ENCODE measurements at regions not wholly inside any gene's neighbourhood (a gene's known extent, or its start where the extent isn't known, plus 50 kb on each side); places are given as distances from the start of the nearest gene placed in this dataset.
"Not testable (repeated sequence)": the region's sequence is repeated elsewhere in the genome, so short reads cannot be mapped to it uniquely, and the experiment has no call there.

DNA sequence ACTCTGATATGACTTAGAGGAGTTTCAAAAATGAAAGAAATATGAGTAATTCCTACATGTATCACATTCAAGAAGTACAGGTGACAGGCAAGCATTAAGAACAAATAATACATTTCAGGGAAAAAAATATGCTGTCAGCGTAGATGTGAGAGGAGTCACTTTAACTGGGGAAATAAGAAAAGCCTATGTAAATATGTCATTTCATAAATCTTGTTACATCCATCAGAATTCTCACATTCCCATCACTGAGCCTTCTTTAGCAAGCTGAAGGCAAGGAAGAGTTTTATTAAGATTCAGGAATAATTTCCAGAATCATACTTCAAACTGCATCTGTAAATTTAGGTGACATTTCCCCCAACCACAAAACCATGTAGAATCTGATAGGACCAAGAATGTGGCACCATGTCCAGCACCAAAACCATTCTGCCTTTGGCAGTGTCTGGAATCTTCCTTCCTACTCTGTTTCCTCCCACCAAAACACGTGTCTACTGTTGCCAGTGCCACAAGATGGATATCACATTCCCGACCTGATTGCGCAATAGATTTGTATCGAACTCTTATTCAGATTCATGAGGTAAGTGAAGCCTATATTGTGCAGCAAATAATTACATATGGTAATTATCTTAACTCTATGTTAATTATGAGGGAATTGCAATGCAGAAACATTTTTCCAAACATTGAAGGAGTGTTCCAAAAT, 690.9 kb downstream of the ISL1 start:
- Histone ChIP-seq H3K27ac (no peak overlapping the region), H3K36me3 (no peaks in the 10 kb centered on the region), H3K9ac (no peak overlapping the region), H3K79me2 (ENCODE audit: low read depth) (no peaks in the 10 kb centered on the region), H3K4me2 (no peak overlapping the region), H2AFZ (replicated peaks) (no peak overlapping the region), H3F3A (ENCODE audit: low read depth) (peaks cover 4% of the 10 kb centered on the region), H4K20me1 (ENCODE audit: low read depth) (no peaks in the 10 kb centered on the region), H3K4me1 (peaks cover 20% of the 10 kb centered on the region), H3K4me3 (no peak overlapping the region), H3K27me3 (no peaks in the 10 kb centered on the region), H3K9me3 (ENCODE audit: low read depth) (no peaks in the 10 kb centered on the region)
- no peak overlapping the region for H3K4me3 Mint-ChIP-seq
- no peak overlapping the region for H3K27ac Mint-ChIP-seq
- peaks cover 6% of the 10 kb centered on the region for H3K36me3 Mint-ChIP-seq
- no peak for DNase-seq (ENCODE audit: low spot score)
- TF ChIP-seq EZH2phosphoT487 (IDR thresholded peaks at IDR 0.05) = no peak
- H3K4me1 Mint-ChIP-seq = peaks cover 23% of the 10 kb centered on the region
- H3K9me3 Mint-ChIP-seq = peaks cover 26% of the 10 kb centered on the region
- peaks cover 11% of the 10 kb centered on the region for H3K27me3 Mint-ChIP-seq (ENCODE audit: insufficient read depth, low read depth)

GRCh38 chr5:52077941-52078815, 694.9 kb downstream of the ISL1 start:
- peak; percentile 85 for DNase-seq (ENCODE audit: low spot score)
- TF ChIP-seq, protein P1, sequence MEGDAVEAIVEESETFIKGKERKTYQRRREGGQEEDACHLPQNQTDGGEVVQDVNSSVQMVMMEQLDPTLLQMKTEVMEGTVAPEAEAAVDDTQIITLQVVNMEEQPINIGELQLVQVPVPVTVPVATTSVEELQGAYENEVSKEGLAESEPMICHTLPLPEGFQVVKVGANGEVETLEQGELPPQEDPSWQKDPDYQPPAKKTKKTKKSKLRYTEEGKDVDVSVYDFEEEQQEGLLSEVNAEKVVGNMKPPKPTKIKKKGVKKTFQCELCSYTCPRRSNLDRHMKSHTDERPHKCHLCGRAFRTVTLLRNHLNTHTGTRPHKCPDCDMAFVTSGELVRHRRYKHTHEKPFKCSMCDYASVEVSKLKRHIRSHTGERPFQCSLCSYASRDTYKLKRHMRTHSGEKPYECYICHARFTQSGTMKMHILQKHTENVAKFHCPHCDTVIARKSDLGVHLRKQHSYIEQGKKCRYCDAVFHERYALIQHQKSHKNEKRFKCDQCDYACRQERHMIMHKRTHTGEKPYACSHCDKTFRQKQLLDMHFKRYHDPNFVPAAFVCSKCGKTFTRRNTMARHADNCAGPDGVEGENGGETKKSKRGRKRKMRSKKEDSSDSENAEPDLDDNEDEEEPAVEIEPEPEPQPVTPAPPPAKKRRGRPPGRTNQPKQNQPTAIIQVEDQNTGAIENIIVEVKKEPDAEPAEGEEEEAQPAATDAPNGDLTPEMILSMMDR (IDR thresholded peaks at IDR 0.05) = no peak
- no peak for TF ChIP-seq EZH2phosphoT487 (IDR thresholded peaks at IDR 0.05)
- no peak for TF ChIP-seq EZH2 (IDR thresholded peaks at IDR 0.05)
- H3K27me3 ChIP-seq = no peaks in the 10 kb centered on the region
- H4K20me1 ChIP-seq (ENCODE audit: low read depth) = no peaks in the 10 kb centered on the region
- peak overlapping the region; percentile 55 for H3K4me2 ChIP-seq
- Mint-ChIP-seq H3K9me3 (peaks cover 19% of the 10 kb centered on the region), H3K4me1 (peaks cover 25% of the 10 kb centered on the region), H3K4me3 (no peak overlapping the region), H3K27ac (peak overlapping the region; percentile 33), H3K27me3 (ENCODE audit: insufficient read depth, low read depth) (peaks cover 24% of the 10 kb centered on the region), H3K36me3 (peaks cover 12% of the 10 kb centered on the region)
- H3K4me3 ChIP-seq = no peak overlapping the region
- no peak overlapping the region for H2AFZ ChIP-seq (replicated peaks)
- H3K27ac ChIP-seq = no peak overlapping the region
- no peaks in the 10 kb centered on the region for H3K9me3 ChIP-seq (ENCODE audit: low read depth)
- H3K4me1 ChIP-seq = peaks cover 20% of the 10 kb centered on the region
- peaks cover 4% of the 10 kb centered on the region for H3F3A ChIP-seq (ENCODE audit: low read depth)
- no peaks in the 10 kb centered on the region for H3K79me2 ChIP-seq (ENCODE audit: low read depth)
- no peaks in the 10 kb centered on the region for H3K36me3 ChIP-seq
- H3K9ac ChIP-seq = no peak overlapping the region

DNA sequence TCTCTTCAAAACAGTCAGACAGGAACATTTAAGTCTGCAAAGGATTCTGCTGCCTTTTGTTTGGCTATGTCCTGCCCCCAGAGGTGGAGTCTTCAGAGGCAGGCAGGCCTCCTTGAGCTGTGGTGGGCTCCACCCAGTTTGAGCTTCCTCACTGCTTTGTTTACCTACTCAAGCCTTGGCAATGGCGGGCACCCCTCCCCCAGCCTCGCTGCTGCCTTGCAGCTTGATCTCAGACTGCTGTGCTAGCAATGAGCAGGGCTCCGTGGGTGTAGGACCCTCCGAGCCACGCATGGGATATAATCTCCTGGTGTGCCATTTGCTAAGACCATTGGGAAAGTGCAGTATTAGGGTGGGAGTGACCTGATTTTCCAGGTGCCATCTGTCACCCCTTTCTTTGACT, 685.4 kb upstream of the ITGA1 start:
- not testable (repeated sequence) for H3K4me1 ChIP-seq; H3F3A ChIP-seq (ENCODE audit: low read depth); H3K27me3 Mint-ChIP-seq (ENCODE audit: insufficient read depth, low read depth); H3K4me3 Mint-ChIP-seq; H3K79me2 ChIP-seq (ENCODE audit: low read depth); H3K9me3 ChIP-seq (ENCODE audit: low read depth); H3K4me2 ChIP-seq; H3K27ac Mint-ChIP-seq; H3K4me1 Mint-ChIP-seq; H3K9ac ChIP-seq; H2AFZ ChIP-seq (replicated peaks); H3K27ac ChIP-seq; H4K20me1 ChIP-seq (ENCODE audit: low read depth); H3K36me3 Mint-ChIP-seq; H3K36me3 ChIP-seq; H3K27me3 ChIP-seq; DNase-seq (ENCODE audit: low spot score); H3K4me3 ChIP-seq
- H3K9me3 Mint-ChIP-seq = peaks cover 20% of the 10 kb centered on the region

- Histone ChIP-seq H3K27me3 (no peaks in the 10 kb centered on the region), H4K20me1 (ENCODE audit: low read depth) (no peaks in the 10 kb centered on the region), H2AFZ (replicated peaks) (no peak overlapping the region), H3K4me3 (no peak overlapping the region), H3K9ac (no peak overlapping the region), H3K27ac (no peak overlapping the region), H3K4me1 (no peaks in the 10 kb centered on the region), H3K36me3 (no peaks in the 10 kb centered on the region), H3K4me2 (no peak overlapping the region), H3K79me2 (ENCODE audit: low read depth) (no peaks in the 10 kb centered on the region), H3K9me3 (ENCODE audit: low read depth) (no peaks in the 10 kb centered on the region), H3F3A (ENCODE audit: low read depth) (no peaks in the 10 kb centered on the region)
- TF ChIP-seq EZH2 (IDR thresholded peaks at IDR 0.05) = no peak
- TF ChIP-seq, protein P1 (IDR thresholded peaks at IDR 0.05) = no peak
- Mint-ChIP-seq H3K27ac (no peak overlapping the region), H3K4me1 (no peaks in the 10 kb centered on the region), H3K36me3 (no peaks in the 10 kb centered on the region), H3K9me3 (peaks cover 8% of the 10 kb centered on the region), H3K27me3 (ENCODE audit: insufficient read depth, low read depth) (no peaks in the 10 kb centered on the region), H3K4me3 (no peak overlapping the region)
- no peak for DNase-seq (ENCODE audit: low spot score)
Measured at GRCh38 chr5:52107210-52107905, 680.4 kb upstream of the ITGA1 start.
